Upper lobe of left lung (tissue), 6 donors: ENCODE measurements at regions not wholly inside any gene's neighbourhood (a gene's known extent, or its start where the extent isn't known, plus 50 kb on each side); places are given as distances from the start of the nearest gene placed in this dataset.

ENCODE experiments used
- ATAC-seq, 2 donors: fragments of 200-7000 bp; cut with Tn5 transposase; one replicate each; pipeline ENCODE4 v1.9.1; 2022; ENCODE audit warnings: mild to moderate bottlenecking in 2 of 2, moderate library complexity in 2 of 2; ENCODE audit not compliant: low FRiP score in 2 of 2
- DNase-seq, 2 donors: peaks; one replicate each; pipeline ENCODE4 v3.0.0-alpha.2; 2019 to 2020
- H3K27ac ChIP-seq, 4 donors: fragments of 200-600 bp; sonication (generic); one replicate each; pipeline ENCODE4 v1.5.1; 2016 to 2019
- H3K27me3 ChIP-seq, 4 donors: fragments of 200-600 bp; sonication (generic); one replicate each; pipeline ENCODE4 v1.5.1; 2017 to 2019
- H3K36me3 ChIP-seq, 4 donors: fragments of 200-600 bp; sonication (generic); one replicate each; pipeline ENCODE4 v1.5.1; 2016 to 2019
- H3K4me1 ChIP-seq, 4 donors: fragments of 200-600 bp; sonication (generic); one replicate each; pipeline ENCODE4 v1.5.1; 2018 to 2019
- H3K4me3 ChIP-seq, 4 donors: fragments of 200-600 bp; sonication (generic); one replicate each; pipeline ENCODE4 v1.5.1; 2017 to 2019; ENCODE audit warnings: mild to moderate bottlenecking in 2 of 4, moderate library complexity in 1 of 4
- H3K9me3 ChIP-seq, 4 donors: fragments of 200-600 bp; sonication (generic); one replicate each; pipeline ENCODE4 v1.5.1; 2018 to 2019
- EP300 ChIP-seq, 4 donors: sonication (generic); formaldehyde crosslinking; IDR thresholded peaks; one replicate each; pipeline ENCODE4 v1.5.1; 2017; ENCODE audit warnings: antibody characterized with exemption in 4 of 4, control low read depth in 2 of 4
- POLR2A ChIP-seq, 4 donors: fragments of 450-650 bp; IDR thresholded peaks; one replicate each; pipeline ENCODE4 v1.5.1; 2016 to 2017; ENCODE audit warnings: antibody characterized with exemption in 4 of 4, mild to moderate bottlenecking in 2 of 4
- POLR2AphosphoS5 ChIP-seq, 2 donors: sonication (generic); formaldehyde crosslinking; IDR thresholded peaks; one replicate each; pipeline ENCODE4 v1.5.1; 2017; ENCODE audit warnings: antibody characterized with exemption in 2 of 2
- WGBS, 2 donors: methylation state at CpG; one replicate each; pipeline ENCODE4 v1.1.5; 2017 to 2018; 5-methylcytosine and 5-hydroxymethylcytosine counted together
- TF ChIP-seq, protein P1 (sequence below), 6 experiments: fragments of 450-650 bp in 4 of 6; fragments of 200-600 bp in 2 of 6; sonication (generic) in 2 of 6; IDR thresholded peaks; one replicate each; pipeline ENCODE4 v1.5.1; 2016 to 2019; ENCODE audit warnings: antibody characterized with exemption in 6 of 6
- donor health status: DM: no; HTN: no; CAD: no; lungs with moderate emphysema.
- donor health status: DM: no; HTN: yes; CAD: no; lungs with severe emphysema.

DNA sequence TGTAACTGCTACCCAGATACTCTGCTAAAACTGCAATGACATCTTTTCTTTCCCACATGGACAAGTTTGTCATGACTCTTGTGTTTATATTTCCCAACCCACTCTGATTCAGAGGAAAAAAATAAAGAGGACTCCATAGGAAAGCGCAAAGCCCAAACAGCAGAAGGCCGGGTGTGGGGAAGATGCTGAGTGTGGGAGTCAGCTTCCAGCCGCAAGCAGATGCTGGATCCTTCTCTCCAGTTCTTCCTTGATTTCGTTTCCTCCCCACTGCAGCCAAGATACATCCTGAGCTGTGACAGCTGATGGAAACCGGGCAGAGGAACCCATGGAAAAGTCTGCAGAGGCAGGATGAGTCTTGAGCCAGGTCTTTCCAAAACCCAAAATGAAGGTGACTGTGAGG is 498.2 kb downstream of the PLPP3 start:
- ATAC-seq (peak; percentile 67 to 69), DNase-seq (no peak)
- no peak overlapping the region for H3K4me3 ChIP-seq
- no peaks in the 10 kb centered on the region for H3K36me3 ChIP-seq
- peaks cover 0 to 12% (median 4%) of the 10 kb centered on the region in 4 donors for H3K4me1 ChIP-seq
- no peaks in the 10 kb centered on the region for H3K9me3 ChIP-seq
- H3K27ac ChIP-seq = peak overlapping the region in 1 of 4 donors; percentile 54
- TF ChIP-seq EP300 (IDR thresholded peaks at IDR 0.05) (no peak), POLR2A (IDR thresholded peaks at IDR 0.05) (no peak), POLR2AphosphoS5 (IDR thresholded peaks at IDR 0.05) (peak; percentile 48 to 58)
- TF ChIP-seq, protein P1, sequence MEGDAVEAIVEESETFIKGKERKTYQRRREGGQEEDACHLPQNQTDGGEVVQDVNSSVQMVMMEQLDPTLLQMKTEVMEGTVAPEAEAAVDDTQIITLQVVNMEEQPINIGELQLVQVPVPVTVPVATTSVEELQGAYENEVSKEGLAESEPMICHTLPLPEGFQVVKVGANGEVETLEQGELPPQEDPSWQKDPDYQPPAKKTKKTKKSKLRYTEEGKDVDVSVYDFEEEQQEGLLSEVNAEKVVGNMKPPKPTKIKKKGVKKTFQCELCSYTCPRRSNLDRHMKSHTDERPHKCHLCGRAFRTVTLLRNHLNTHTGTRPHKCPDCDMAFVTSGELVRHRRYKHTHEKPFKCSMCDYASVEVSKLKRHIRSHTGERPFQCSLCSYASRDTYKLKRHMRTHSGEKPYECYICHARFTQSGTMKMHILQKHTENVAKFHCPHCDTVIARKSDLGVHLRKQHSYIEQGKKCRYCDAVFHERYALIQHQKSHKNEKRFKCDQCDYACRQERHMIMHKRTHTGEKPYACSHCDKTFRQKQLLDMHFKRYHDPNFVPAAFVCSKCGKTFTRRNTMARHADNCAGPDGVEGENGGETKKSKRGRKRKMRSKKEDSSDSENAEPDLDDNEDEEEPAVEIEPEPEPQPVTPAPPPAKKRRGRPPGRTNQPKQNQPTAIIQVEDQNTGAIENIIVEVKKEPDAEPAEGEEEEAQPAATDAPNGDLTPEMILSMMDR (IDR thresholded peaks at IDR 0.05) = no peak
- WGBS, 2 donors = 69 to 71% methylated on average over 5 of the region's 5 CpGs
- no peaks in the 10 kb centered on the region for H3K27me3 ChIP-seq

DNA sequence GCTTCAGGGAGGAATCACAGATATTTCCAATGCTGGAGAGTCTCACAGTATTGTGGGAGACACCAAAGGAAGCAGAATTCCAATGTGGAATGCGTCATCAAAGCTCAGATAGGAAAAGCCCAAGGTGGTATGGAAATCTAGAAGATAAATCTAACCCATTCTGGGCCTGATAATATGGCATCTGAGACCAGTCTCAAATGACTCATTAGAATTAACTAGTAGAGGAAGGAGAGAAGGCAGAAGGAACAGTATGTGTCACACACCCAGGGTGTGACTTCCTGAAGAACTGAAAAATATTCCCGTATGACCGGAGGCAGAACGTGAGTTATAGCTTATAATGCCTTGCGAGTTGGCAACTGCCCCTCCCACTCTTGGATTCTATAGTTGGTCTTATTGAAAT is 499.2 kb downstream of the PLPP3 start:
- 58 to 63% methylated on average over 5 of the region's 5 CpGs for WGBS, 2 donors
- H3K4me1 ChIP-seq = peaks cover 0 to 12% (median 4%) of the 10 kb centered on the region in 4 donors
- H3K27me3 ChIP-seq = no peaks in the 10 kb centered on the region
- no peaks in the 10 kb centered on the region for H3K36me3 ChIP-seq
- TF ChIP-seq POLR2A (IDR thresholded peaks at IDR 0.05) (no peak), POLR2AphosphoS5 (IDR thresholded peaks at IDR 0.05) (no peak), EP300 (IDR thresholded peaks at IDR 0.05) (no peak)
- TF ChIP-seq, protein P1 (IDR thresholded peaks at IDR 0.05) = no peak
- no peak for DNase-seq
- H3K27ac ChIP-seq = peak overlapping the region in 1 of 4 donors; percentile 15
- H3K4me3 ChIP-seq = no peak overlapping the region
- H3K9me3 ChIP-seq = no peaks in the 10 kb centered on the region
- no peak for ATAC-seq

DNA sequence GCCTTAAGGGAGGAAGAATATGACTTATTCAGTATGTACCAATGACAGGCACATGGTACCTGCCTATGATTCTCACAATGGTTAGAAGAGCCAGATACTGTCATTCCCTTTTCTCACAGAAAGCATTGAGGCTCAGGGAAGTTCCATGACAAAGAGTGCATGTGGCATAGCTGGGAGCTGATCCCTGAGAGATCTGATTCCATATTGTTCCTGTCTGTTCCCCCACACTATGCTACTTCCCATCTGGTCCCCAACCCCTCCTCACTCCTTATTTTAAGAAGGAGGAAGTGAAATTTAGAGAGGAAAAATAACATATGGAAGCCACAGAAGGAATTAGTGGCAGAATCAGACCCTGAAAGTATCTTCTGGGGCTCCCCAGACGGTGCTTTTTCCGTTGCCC is 500.0 kb downstream of the PLPP3 start:
- Histone ChIP-seq H3K4me3 (no peak overlapping the region), H3K36me3 (no peaks in the 10 kb centered on the region), H3K27ac (no peak overlapping the region), H3K4me1 (peaks cover 0 to 12% (median 4%) of the 10 kb centered on the region in 4 donors), H3K9me3 (no peaks in the 10 kb centered on the region), H3K27me3 (no peaks in the 10 kb centered on the region)
- DNase-seq (no peak), ATAC-seq (no peak)
- 87 to 88% methylated on average over 2 of the region's 2 CpGs for WGBS, 2 donors
- TF ChIP-seq POLR2AphosphoS5 (IDR thresholded peaks at IDR 0.05) = no peak
- TF ChIP-seq, protein P1 (IDR thresholded peaks at IDR 0.05) = no peak
- no peak for TF ChIP-seq POLR2A (IDR thresholded peaks at IDR 0.05)
- no peak for TF ChIP-seq EP300 (IDR thresholded peaks at IDR 0.05)

DNA sequence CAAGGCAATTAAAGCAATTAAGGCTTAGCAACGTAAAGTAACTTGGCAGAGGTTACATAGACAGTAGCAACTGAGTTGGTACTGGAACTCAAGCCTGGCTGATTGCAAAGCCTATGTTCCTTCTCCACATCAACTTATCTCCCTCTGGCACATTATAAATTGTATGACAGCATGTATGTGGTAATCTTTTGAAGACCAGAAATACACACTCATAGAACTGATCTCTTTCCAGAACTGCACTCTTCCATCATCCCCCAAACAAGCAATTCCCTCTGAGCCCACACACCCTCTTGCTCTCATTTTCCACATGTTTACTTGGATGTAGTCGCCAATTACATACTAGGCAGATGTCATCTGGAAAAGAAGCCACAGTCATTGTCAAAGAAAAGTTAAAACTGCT is 502.2 kb downstream of the PLPP3 start:
- DNase-seq (no peak), ATAC-seq (peak in 1 of 2 donors; percentile 80)
- no peaks in the 10 kb centered on the region for H3K27me3 ChIP-seq
- H3K4me1 ChIP-seq = peaks cover 0 to 12% (median 4%) of the 10 kb centered on the region in 4 donors
- H3K36me3 ChIP-seq = no peaks in the 10 kb centered on the region
- no peak overlapping the region for H3K4me3 ChIP-seq
- no peak overlapping the region for H3K27ac ChIP-seq
- no peaks in the 10 kb centered on the region for H3K9me3 ChIP-seq
- 51 to 74% methylated on average over 2 of the region's 2 CpGs for WGBS, 2 donors
- TF ChIP-seq, protein P1 (IDR thresholded peaks at IDR 0.05) = no peak
- peak; percentile 11 to 19 for TF ChIP-seq POLR2AphosphoS5 (IDR thresholded peaks at IDR 0.05)

DNA sequence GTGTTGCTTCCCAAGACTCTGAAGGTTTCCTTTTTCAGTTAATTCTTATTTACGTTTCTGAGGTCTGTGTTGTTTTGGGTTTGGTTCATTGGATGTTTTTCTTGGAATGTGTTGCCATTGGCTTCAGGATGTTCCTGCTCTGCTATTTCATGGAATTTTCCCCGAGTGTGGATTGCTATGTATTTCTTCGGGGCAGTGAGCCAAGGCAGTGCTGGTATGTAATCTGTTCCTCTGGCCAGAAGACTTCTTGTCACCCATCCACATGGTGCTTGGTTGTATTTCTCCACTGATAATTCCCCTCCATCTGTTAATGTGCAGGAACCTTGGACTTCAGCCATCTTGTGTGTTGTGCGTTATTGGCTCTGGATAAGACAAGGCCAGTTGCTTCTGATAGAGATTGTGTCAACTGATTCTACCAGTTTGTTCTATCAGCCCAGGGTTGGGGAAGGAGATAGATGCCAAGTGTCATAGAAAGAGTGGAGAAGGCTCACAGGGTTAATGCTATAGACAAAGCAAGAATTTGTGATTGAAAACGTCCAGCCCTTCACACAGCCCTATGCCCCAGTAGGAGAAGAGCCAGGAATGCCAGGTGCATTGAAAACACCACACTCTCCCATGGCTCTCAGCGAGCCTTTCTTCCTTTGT is 505.2 kb downstream of the PLPP3 start:
- TF ChIP-seq EP300 (IDR thresholded peaks at IDR 0.05) = peak in 1 of 4 donors; percentile 17
- TF ChIP-seq POLR2AphosphoS5 (IDR thresholded peaks at IDR 0.05) = peak; percentile 37 to 40
- TF ChIP-seq, protein P1 (IDR thresholded peaks at IDR 0.05) = no peak
- Histone ChIP-seq H3K4me1 (peaks cover 0 to 3% (median 0%) of the 10 kb centered on the region in 4 donors), H3K27me3 (no peaks in the 10 kb centered on the region), H3K9me3 (no peaks in the 10 kb centered on the region), H3K36me3 (no peaks in the 10 kb centered on the region), H3K4me3 (no peak overlapping the region), H3K27ac (peak overlapping the region in 3 of 4 donors; percentile 23 to 46 (median 40))
- ATAC-seq (peak; percentile 65 to 77), DNase-seq (peak in 1 of 2 donors; percentile 33)
- 62 to 68% methylated on average over 6 of the region's 6 CpGs for WGBS, 2 donors
